ENCODE measurements at regions not wholly inside any gene's neighbourhood (a gene's known extent, or its start where the extent isn't known, plus 50 kb on each side); places are given as distances from the start of the nearest gene placed in this dataset.

DNA sequence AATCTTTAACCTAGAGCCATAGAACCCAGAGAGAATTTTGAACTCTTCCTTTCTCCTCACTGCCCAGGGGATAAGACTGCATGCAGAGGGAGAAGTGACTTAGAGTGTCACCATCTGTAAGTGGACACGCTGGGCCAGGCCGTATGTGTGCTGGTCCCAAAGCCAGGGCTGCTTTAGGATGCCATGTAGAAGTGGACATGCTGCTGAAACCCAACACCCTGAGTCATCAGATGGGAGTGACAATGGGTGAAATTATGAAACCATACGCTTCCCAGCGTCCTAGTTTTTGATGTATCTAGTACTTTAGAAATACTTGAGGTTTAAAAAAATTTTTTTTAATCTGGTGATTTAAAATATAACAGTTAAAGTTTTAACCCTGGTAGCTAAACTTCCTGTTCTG is 191.1 kb downstream of the FNDC1 start:
- Histone ChIP-seq H2BK120ac (ENCODE audit: low read depth, low read length) (no peak overlapping the region), H3K4me1 (ENCODE audit: control insufficient read depth, insufficient read depth, low read depth, low read length) (no peaks in the 10 kb centered on the region), H2BK12ac (ENCODE audit: low read length in 2 of 2) (no peak overlapping the region), H3K36me3 (ENCODE audit: control insufficient read depth in 1 of 2, insufficient read depth in 2 of 2, low read depth in 1 of 2, low read length in 2 of 2) (no peaks in the 10 kb centered on the region), H3K27me3 (ENCODE audit: control insufficient read depth in 1 of 2, insufficient read depth in 1 of 2, low read length in 2 of 2) (peaks cover 0 to 4% of the 10 kb centered on the region in 2 experiments), H2BK15ac (ENCODE audit: low read depth, poor library complexity, severe bottlenecking) (no peak overlapping the region), H3K9me3 (ENCODE audit: control insufficient read depth, low read length) (no peaks in the 10 kb centered on the region), H2BK5ac (ENCODE audit: low read depth, low read length, poor library complexity, severe bottlenecking) (no peak overlapping the region), H3K9ac (ENCODE audit: low read length) (no peak overlapping the region), H2AK5ac (ENCODE audit: low read length, severe bottlenecking) (no peak overlapping the region), H3K79me1 (replicated peaks; ENCODE audit: low read length, poor library complexity, severe bottlenecking) (no peaks in the 10 kb centered on the region), H3K4me2 (ENCODE audit: low read length, poor library complexity, severe bottlenecking) (no peak overlapping the region), H3K18ac (ENCODE audit: low read depth in 1 of 2, low read length in 2 of 2) (no peak overlapping the region), H4K8ac (ENCODE audit: low read length) (no peak overlapping the region), H3K23ac (ENCODE audit: low read length in 2 of 2) (no peak overlapping the region), H2AFZ (ENCODE audit: low read depth, low read length) (no peak overlapping the region), H3K4me3 (ENCODE audit: insufficient read depth in 1 of 2, low read depth in 1 of 2, low read length in 2 of 2) (no peak overlapping the region), H4K91ac (ENCODE audit: low read length) (no peak overlapping the region), H3K27ac (ENCODE audit: low read length, poor library complexity, severe bottlenecking) (no peak overlapping the region), H3K14ac (ENCODE audit: low read length in 2 of 2) (no peak overlapping the region), H3K4ac (ENCODE audit: low read depth in 1 of 2, low read length in 2 of 2) (no peak overlapping the region)
- no peak for DNase-seq
- 63% methylated on average over 2 of the region's 4 CpGs for whole genome bisulfite sequencing

DNA sequence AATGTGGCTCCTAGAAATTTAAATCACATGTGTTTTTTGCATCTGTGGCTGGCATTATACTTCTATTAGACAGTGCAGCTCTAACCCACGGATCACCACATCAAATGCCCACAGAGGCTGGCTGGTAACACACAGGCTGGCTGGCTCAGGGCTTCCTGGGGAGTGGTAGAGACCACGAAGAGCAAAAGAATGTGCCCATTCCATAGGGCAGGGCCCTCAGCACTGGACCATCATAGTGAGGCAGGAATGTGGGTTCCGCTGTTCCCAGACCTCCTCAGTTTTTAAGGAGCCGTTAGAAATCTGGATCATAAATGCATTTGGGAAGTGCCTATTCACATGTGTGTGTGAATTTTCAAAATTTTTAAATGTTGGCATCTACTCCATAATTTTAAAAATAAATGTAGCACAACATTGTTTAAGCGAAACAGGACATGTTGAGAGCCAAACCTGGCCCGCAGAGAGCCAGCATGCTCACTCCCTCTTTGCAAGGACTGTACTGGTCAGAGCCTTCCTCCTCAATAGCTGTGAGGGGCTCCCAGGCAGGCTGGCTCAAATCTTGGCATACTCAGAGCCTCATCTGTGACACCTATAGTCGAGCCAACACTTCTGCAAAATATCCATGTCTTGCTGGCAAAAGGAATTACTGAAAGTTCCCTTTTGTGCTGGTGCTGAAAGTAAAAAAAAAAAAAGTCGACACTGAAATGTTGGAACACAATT is 190.5 kb downstream of the FNDC1 start:
- no peak overlapping the region for H2BK5ac ChIP-seq (ENCODE audit: low read depth, low read length, poor library complexity, severe bottlenecking)
- WGBS = 62% methylated on average over 6 of the region's 8 CpGs
- H3K18ac ChIP-seq (ENCODE audit: low read depth in 1 of 2, low read length in 2 of 2) = no peak overlapping the region
- DNase-seq = no peak
- H3K27ac ChIP-seq (ENCODE audit: low read length, poor library complexity, severe bottlenecking) = no peak overlapping the region
- H3K36me3 ChIP-seq (ENCODE audit: control insufficient read depth in 1 of 2, insufficient read depth in 2 of 2, low read depth in 1 of 2, low read length in 2 of 2) = no peaks in the 10 kb centered on the region
- H3K9me3 ChIP-seq (ENCODE audit: control insufficient read depth, low read length) = no peaks in the 10 kb centered on the region
- H3K4me3 ChIP-seq (ENCODE audit: insufficient read depth in 1 of 2, low read depth in 1 of 2, low read length in 2 of 2) = no peak overlapping the region
- H3K4me1 ChIP-seq (ENCODE audit: control insufficient read depth, insufficient read depth, low read depth, low read length) = no peaks in the 10 kb centered on the region
- H2BK120ac ChIP-seq (ENCODE audit: low read depth, low read length) = no peak overlapping the region
- no peak overlapping the region for H2AK5ac ChIP-seq (ENCODE audit: low read length, severe bottlenecking)
- H3K79me1 ChIP-seq (replicated peaks; ENCODE audit: low read length, poor library complexity, severe bottlenecking) = no peaks in the 10 kb centered on the region
- no peak overlapping the region for H2BK15ac ChIP-seq (ENCODE audit: low read depth, poor library complexity, severe bottlenecking)
- H4K91ac ChIP-seq (ENCODE audit: low read length) = no peak overlapping the region
- H2AFZ ChIP-seq (ENCODE audit: low read depth, low read length) = no peak overlapping the region
- H3K4ac ChIP-seq (ENCODE audit: low read depth in 1 of 2, low read length in 2 of 2) = no peak overlapping the region
- no peak overlapping the region for H3K9ac ChIP-seq (ENCODE audit: low read length)
- H4K8ac ChIP-seq (ENCODE audit: low read length) = no peak overlapping the region
- H3K14ac ChIP-seq (ENCODE audit: low read length in 2 of 2) = no peak overlapping the region
- no peak overlapping the region for H2BK12ac ChIP-seq (ENCODE audit: low read length in 2 of 2)
- no peak overlapping the region for H3K4me2 ChIP-seq (ENCODE audit: low read length, poor library complexity, severe bottlenecking)
- H3K27me3 ChIP-seq (ENCODE audit: control insufficient read depth in 1 of 2, insufficient read depth in 1 of 2, low read length in 2 of 2) = peaks cover 0 to 4% of the 10 kb centered on the region in 2 experiments
- no peak overlapping the region for H3K23ac ChIP-seq (ENCODE audit: low read length in 2 of 2)

DNA sequence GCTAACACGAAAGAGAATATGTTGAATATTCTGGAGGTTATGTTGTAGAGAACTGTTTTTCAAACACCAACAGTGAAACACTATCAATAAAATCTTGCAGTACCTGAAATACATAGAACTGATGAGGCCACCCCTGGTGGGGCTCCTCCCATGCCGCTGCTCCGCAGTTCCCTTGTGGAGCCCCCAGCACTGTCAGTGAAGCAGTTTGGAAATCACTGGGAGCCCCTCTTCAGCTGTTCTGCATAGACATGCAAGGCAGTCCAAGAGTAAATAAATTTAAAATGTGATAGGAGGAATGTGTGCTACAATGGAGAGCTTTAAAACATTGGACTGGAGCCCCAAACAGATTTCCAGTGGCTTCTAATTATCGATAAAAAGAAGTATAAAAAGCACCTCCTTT is 189.4 kb downstream of the FNDC1 start:
- H3K18ac ChIP-seq (ENCODE audit: low read depth in 1 of 2, low read length in 2 of 2) = no peak overlapping the region
- H2BK15ac ChIP-seq (ENCODE audit: low read depth, poor library complexity, severe bottlenecking) = no peak overlapping the region
- WGBS = 76% methylated on average over 3 of the region's 4 CpGs
- H3K4me3 ChIP-seq (ENCODE audit: insufficient read depth in 1 of 2, low read depth in 1 of 2, low read length in 2 of 2) = no peak overlapping the region
- no peak for DNase-seq
- H3K9me3 ChIP-seq (ENCODE audit: control insufficient read depth, low read length) = no peaks in the 10 kb centered on the region
- H2BK5ac ChIP-seq (ENCODE audit: low read depth, low read length, poor library complexity, severe bottlenecking) = no peak overlapping the region
- H3K79me1 ChIP-seq (replicated peaks; ENCODE audit: low read length, poor library complexity, severe bottlenecking) = no peaks in the 10 kb centered on the region
- H2BK12ac ChIP-seq (ENCODE audit: low read length in 2 of 2) = no peak overlapping the region
- H3K4me1 ChIP-seq (ENCODE audit: control insufficient read depth, insufficient read depth, low read depth, low read length) = no peaks in the 10 kb centered on the region
- H3K23ac ChIP-seq (ENCODE audit: low read length in 2 of 2) = no peak overlapping the region
- no peak overlapping the region for H3K14ac ChIP-seq (ENCODE audit: low read length in 2 of 2)
- no peak overlapping the region for H2AK5ac ChIP-seq (ENCODE audit: low read length, severe bottlenecking)
- no peak overlapping the region for H4K8ac ChIP-seq (ENCODE audit: low read length)
- H2AFZ ChIP-seq (ENCODE audit: low read depth, low read length) = no peak overlapping the region
- H3K9ac ChIP-seq (ENCODE audit: low read length) = no peak overlapping the region
- H3K36me3 ChIP-seq (ENCODE audit: control insufficient read depth in 1 of 2, insufficient read depth in 2 of 2, low read depth in 1 of 2, low read length in 2 of 2) = no peaks in the 10 kb centered on the region
- no peak overlapping the region for H4K91ac ChIP-seq (ENCODE audit: low read length)
- no peak overlapping the region for H3K4me2 ChIP-seq (ENCODE audit: low read length, poor library complexity, severe bottlenecking)
- no peak overlapping the region for H3K4ac ChIP-seq (ENCODE audit: low read depth in 1 of 2, low read length in 2 of 2)
- H3K27me3 ChIP-seq (ENCODE audit: control insufficient read depth in 1 of 2, insufficient read depth in 1 of 2, low read length in 2 of 2) = peaks cover 0 to 5% of the 10 kb centered on the region in 2 experiments
- no peak overlapping the region for H3K27ac ChIP-seq (ENCODE audit: low read length, poor library complexity, severe bottlenecking)
- H2BK120ac ChIP-seq (ENCODE audit: low read depth, low read length) = no peak overlapping the region

DNA sequence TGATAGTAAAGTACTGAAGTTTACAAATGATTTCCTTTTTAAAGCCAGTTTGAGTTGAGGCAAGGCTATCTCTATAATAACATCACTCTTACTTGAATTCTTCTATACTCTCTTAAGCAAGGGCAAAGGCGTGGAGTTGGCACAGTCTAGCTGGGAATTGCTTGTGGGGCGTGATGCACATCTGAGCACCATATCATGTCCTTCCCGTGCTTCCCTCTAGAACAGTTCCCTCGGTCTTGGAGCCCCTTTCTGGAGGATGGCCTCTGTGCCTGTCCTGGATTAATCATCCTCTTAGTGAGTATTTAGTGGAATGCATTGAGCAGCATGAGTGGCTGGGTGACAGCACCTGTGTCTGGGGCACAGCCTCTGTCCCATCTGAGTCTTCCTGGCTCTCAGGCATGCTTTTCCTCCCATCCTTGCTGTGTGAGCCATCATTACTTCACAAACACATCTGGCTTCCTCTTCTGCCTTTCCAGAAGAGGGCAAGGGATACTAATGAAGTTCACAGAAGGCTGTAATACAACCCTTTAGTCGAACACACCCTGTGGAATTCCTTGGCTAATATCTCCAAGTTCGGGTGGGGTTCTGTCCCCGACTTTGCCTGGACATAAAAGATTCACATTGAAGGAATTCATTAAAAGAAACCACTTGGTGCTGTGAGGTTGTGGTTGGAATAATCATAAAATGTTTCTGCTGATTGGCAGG is 188.2 kb downstream of the FNDC1 start:
- no peaks in the 10 kb centered on the region for H3K36me3 ChIP-seq (ENCODE audit: control insufficient read depth in 1 of 2, insufficient read depth in 2 of 2, low read depth in 1 of 2, low read length in 2 of 2)
- H3K18ac ChIP-seq (ENCODE audit: low read depth in 1 of 2, low read length in 2 of 2) = no peak overlapping the region
- no peak overlapping the region for H3K4me2 ChIP-seq (ENCODE audit: low read length, poor library complexity, severe bottlenecking)
- H3K14ac ChIP-seq (ENCODE audit: low read length in 2 of 2) = no peak overlapping the region
- H2AFZ ChIP-seq (ENCODE audit: low read depth, low read length) = no peak overlapping the region
- no peak overlapping the region for H2BK120ac ChIP-seq (ENCODE audit: low read depth, low read length)
- no peak for DNase-seq
- H2BK12ac ChIP-seq (ENCODE audit: low read length in 2 of 2) = no peak overlapping the region
- 56% methylated on average over 6 of the region's 7 CpGs for WGBS
- H4K8ac ChIP-seq (ENCODE audit: low read length) = no peak overlapping the region
- no peak overlapping the region for H2BK5ac ChIP-seq (ENCODE audit: low read depth, low read length, poor library complexity, severe bottlenecking)
- no peak overlapping the region for H3K27ac ChIP-seq (ENCODE audit: low read length, poor library complexity, severe bottlenecking)
- peaks cover 0 to 10% of the 10 kb centered on the region in 2 experiments for H3K27me3 ChIP-seq (ENCODE audit: control insufficient read depth in 1 of 2, insufficient read depth in 1 of 2, low read length in 2 of 2)
- H3K23ac ChIP-seq (ENCODE audit: low read length in 2 of 2) = no peak overlapping the region
- H3K4me3 ChIP-seq (ENCODE audit: insufficient read depth in 1 of 2, low read depth in 1 of 2, low read length in 2 of 2) = no peak overlapping the region
- no peaks in the 10 kb centered on the region for H3K4me1 ChIP-seq (ENCODE audit: control insufficient read depth, insufficient read depth, low read depth, low read length)
- H3K4ac ChIP-seq (ENCODE audit: low read depth in 1 of 2, low read length in 2 of 2) = no peak overlapping the region
- H3K79me1 ChIP-seq (replicated peaks; ENCODE audit: low read length, poor library complexity, severe bottlenecking) = no peaks in the 10 kb centered on the region
- H3K9me3 ChIP-seq (ENCODE audit: control insufficient read depth, low read length) = no peaks in the 10 kb centered on the region
- H2AK5ac ChIP-seq (ENCODE audit: low read length, severe bottlenecking) = no peak overlapping the region
- H4K91ac ChIP-seq (ENCODE audit: low read length) = peak overlapping the region; percentile 41
- H2BK15ac ChIP-seq (ENCODE audit: low read depth, poor library complexity, severe bottlenecking) = no peak overlapping the region
- no peak overlapping the region for H3K9ac ChIP-seq (ENCODE audit: low read length)
